ENCODE measurements at regions not wholly inside any gene's neighbourhood (a gene's known extent, or its start where the extent isn't known, plus 50 kb on each side); places are given as distances from the start of the nearest gene placed in this dataset.
A peak's percentile ranks its signal among the peaks of the same experiment; 100 is the strongest.
"Not testable (repeated sequence)": the region's sequence is repeated elsewhere in the genome, so short reads cannot be mapped to it uniquely, and the experiment has no call there.

DNA sequence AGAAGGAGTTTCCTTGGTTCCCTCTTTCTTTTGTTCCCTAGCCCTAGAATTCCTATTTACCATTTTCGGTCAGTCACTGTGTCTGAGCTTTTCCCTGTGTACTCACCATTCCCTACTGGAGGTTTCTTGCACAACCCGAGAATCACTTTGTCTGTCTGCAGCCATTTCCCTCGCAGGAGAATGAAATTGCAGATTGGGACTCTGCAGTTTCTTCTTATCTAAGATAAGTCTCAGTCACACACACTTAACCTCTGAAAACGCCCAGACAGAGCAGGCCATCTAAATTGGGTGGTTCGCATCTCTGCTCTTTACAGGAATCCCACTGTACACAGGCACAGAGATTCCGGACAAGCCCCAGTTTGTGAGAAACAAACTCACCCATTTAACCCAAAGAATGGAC, 58.6 kb upstream of the CNTNAP2 start:
- no peak for DNase-seq

DNA sequence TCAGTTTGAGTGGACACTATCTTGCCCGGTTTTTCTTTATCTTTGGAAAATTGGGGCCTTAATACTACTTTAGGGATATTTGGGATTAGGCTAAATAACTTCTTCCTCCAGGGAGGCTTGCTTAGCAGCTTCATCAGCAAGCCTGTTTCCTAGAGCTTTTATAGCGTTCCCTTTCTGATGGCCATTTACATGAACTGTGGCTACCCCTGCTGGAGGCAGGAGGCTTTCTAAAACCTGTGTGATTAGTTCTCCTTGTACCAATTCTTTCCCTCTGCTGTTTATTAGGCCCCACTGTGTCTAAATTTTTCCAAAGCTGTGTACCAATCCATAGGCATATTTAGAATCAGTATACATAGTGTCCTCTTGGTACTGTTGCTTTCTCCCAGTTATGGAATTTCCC, 61.7 kb upstream of the CNTNAP2 start:
- peak in 1 of 2 experiments; percentile 9 for DNase-seq

DNA sequence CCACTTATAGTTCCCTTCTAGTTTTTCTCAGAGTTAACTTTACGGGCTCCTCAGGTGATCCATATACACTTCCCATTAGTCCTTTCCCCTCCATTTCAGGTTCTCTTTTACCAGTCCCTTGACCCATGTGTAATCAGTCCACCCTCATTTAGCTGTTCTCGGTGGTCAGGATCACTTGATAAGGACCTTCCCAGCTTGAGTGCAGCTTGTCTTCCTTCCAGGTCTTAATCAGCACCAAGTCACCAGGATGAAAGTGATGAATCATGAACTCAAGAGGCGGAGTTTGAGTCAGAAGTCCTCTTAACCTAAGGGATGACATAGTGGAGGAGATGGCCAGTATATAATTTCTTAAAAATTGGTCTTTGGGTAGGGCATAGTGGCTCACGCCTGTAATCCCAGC, 63.1 kb upstream of the CNTNAP2 start:
- DNase-seq = no peak

DNA sequence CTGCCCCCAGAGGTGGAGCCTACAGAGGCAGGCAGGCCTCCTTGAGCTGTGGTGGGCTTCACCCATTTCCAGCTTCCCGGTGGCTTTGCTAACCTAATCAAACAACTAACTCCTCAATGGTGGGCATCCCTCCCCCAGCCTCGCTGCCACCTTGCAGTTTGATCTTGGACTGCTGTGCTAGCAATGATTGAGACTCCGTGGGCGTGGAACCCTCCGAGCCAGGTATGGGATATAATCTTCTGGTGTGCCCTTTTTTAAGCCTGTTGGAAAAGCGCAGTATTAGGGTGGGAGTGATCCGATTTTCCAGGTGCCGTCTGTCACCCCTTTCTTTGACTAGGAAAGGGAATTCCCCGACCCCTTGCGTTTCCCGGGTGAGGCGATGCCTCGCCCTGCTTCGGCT, 73.3 kb upstream of the CNTNAP2 start:
- DNase-seq = not testable (repeated sequence)

DNA sequence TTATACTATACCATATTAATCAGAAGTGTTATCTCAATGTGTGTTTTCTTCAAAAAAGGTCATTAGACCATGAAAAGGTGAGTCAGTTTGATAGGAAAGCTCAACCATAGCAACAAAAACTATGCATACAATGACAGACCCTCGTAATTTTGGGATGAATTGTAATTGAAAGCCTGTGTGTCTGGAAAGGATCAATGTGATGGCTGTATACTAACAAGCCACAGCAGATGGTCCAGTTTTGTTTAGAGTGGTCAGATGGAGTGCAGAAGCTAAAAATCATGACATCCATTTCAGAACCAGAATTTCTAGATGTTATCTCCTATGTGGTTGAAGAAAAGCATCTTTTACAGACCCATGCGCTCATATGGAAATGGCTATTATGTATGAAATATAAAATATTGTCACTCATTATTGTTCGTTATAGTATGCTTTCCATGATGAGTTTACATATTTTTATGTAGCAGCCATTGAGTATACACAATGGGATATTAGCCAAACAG, 88.3 kb upstream of the CNTNAP2 start:
- peak; percentile 18 to 59 for DNase-seq

DNA sequence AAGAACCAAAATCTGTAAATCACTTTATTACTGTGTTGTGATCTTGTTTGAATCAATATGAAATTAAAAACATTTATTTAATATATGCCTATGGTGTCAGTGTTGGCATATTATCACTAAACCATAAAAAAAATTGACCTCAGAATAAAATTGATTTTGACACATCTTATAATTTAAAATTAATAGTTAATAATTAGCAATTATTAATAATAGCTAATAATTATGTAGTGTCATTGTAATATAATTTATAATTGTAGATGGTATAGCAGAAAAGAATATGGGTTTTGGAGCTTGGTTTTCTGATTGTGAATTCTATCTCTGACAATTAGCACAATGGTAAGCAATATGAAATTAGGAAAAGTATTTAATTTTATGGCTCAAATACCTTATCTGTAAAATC, 89.4 kb upstream of the CNTNAP2 start:
- DNase-seq = no peak

DNA sequence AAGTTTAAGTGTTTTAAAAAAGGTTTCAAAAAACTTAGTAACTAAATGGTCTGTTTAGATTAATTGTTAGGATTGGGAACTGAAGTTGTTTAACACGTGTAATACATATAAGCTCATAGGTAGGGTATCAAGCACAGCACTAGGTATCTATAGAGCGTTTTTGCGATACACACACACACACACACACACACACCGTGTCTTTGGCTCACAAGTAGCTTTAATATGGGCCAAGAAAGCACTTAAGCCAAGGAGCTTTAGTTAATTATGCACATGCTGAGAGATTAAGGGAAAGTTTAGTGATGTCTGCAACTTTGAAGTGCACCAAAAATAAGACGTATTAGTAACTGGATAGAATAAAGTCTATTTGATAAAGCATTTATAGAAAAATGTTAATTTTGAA, 93.8 kb upstream of the CNTNAP2 start:
- DNase-seq = no peak

DNA sequence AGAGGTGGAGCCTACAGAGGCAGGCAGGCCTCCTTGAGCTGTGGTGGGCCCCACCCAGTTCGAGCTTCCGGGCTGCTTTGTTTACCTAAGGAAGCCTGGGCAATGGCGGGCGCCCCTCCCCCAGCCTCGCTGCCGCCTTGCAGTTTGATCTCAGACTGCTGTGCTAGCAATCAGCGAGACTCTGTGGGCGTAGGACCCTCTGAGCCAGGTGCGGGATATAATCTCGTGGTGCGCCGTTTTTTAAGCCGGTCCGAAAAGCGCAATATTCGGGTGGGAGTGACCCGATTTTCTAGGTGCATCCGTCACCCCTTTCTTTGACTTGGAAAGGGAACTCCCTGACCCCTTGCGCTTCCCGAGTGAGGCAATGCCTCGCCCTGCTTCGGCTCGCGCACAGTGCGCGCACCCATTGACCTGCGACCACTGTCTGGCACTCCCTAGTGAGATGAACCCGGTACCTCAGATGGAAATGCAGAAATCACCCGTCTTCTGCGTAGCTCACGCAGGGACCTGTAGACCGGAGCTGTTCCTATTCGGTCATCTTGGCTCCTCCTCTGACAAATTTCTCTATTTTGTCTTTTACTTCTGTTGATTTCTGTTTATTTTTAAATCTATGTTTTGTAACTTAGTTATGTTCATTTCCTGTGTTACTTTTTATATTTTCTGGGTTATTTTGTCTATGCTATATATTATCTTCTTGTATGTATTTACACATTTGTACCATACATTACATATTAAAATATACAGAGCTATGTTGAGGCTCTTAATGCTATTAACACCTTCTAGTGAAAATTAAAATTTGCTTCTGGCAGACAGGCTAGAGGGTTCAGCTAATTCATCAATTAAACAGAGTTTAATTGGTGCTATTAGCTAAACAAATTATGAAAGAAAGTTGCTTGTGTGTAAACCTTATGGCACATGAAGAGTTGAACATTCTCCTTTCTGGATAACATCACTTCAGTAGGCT, 97.3 kb upstream of the CNTNAP2 start:
- not testable (repeated sequence) for DNase-seq

DNA sequence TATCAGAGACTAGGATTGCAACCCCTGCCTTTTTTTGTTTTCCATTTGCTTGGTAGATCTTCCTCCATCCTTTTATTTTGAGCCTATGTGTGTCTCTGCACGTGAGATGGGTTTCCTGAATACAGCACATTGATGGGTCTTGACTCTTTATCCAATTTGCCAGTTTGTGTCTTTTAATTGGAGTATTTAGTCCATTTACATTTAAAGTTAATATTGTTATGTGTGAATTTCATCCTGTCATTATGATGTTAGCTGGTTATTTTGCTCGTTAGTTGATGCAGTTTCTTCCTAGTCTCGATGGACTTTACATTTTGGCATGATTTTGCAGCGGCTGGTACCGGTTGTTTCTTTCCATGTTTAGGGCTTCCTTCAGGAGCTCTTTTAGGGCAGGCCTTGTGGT, 99.2 kb upstream of the CNTNAP2 start:
- DNase-seq = not testable (repeated sequence)

DNA sequence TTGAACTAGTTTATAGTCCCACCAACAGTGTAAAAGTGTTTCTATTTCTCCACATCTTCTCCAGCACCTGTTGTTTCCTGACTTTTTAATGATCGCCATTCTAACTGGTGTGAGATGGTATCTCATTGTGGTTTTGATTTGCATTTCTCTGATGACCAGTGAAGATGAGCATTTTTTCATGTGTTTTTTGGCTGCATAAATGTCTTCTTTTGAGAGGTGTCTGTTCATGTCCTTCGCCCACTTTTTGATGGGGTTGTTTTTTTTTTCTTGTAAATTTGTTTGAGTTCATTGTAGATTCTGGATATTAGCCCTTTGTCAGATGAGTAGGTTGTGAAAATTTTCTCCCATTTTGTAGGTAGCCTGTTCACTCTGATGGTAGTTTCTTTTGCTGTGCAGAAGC, 102.4 kb upstream of the CNTNAP2 start:
- not testable (repeated sequence) for DNase-seq

DNA sequence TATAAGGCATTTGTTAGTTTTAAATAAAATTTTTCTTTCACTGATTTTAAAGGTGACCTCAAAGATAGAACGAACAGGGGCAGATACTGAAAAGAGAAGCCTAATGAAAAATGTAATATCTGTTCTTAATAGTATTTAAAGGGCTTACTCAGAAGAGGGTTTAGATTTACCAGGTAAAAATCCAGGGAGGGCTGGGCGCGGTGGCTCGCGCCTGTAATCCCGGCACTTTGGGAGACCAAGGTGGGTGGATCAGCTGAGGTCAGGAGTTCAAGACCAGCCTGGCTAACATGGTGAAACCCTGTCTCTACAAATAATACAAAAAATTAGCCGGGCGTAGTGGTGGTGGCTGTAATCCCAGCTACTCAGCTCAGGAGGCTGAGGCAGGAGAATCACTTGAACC, 108.3 kb upstream of the CNTNAP2 start:
- DNase-seq = no peak

DNA sequence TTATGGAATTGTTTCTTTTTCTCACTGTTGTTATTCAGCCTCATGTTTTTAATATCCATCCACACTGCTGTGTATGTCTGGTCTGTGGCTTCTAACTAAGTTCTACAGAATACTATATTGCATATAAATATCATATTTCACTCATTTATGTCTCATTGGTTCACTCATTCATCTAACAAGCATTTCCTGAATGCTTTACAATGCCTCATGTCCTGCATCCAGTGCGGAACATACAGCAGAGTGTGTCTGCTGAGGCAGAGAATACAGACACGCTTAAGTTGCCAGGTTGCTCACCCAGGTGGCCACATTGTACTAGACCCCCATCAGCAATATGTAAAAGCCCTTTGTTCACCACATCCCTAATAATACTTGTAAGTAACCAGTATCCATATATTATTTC, 111.8 kb upstream of the CNTNAP2 start:
- DNase-seq = no peak

DNA sequence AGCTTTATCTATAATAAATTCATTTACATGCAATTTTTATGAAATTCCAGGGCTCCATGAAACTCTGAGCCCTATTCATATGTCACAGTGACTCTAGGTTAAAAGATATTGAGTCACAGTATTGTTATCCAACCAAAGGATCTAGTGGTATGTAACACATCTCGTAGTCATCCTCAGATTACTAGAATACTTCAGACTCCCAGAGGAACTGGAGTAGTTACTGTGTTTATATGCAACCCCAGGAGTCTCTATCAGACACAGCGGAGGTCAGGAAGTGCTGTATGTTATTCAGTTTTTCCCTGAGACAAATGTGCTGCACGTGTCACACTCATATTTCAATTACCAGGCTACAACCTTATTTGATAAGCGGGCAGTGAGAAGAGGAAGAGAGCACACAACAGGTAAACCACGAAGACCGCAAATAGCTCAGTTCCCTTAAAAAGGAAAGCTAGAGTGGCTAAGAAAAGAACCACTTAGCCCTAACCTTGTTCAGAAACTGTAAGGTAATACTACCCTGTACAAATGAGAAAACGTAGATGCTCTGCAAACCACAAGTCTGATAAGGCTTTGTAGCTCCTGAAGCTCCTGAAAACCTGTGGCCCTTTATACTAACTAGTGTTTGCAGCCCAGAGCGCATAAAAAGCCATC, 114.0 kb upstream of the CNTNAP2 start:
- DNase-seq = no peak

DNA sequence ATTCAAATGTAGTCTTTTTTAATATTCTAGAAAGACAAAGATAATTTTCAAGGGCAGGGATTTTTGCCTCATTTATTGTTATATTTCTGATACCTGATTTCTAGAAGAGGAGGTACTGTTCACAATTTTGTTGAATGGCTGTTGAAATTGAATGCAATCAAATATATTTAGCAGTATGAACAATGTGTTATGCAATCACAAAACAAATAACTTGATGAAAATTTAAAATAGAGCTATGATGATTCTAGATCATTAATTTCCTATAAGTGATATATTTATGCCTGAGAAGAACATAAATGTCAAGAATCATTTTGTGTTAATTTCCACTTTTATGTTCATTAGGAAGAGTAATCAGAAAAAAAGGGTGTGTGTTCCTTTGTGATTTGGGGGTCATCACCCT, 114.6 kb upstream of the CNTNAP2 start:
- no peak for DNase-seq

DNA sequence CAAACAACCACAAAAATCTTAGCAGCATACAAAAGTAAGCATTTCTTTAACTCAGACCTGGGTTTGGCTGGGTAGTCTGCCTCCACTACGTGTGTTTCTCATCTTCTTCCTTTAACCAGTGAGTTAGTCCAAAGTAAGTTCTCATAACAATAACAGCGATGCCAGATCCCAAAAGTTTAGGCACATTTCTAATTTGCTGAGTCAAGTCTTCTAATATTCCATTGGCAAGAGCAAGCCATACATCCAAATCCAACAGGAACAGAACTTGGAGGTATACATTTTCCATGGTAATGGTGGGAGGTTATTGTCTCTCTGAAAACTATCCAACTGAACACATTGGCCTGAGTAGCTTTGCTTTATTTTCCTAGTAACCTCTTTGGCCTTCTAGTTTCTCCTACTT, 115.7 kb upstream of the CNTNAP2 start:
- no peak for DNase-seq

DNA sequence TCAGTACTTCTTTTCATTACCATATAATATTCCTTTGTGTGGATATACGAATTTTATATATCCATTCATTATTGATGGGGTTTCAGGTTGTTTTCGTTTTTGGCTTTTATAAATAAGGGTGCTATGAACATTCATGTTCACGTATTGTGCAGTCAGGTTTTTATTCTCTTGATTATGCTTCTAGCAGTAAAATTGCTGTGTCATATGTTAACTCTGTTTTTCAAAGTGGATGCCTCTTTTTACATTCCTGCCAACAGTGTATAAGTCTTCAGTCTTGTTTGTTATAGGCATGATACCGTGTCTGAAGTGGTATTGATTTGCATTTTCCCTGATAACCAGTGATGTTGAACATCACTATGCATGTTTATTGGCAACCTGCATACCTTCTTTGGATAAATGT, 127.1 kb upstream of the CNTNAP2 start:
- DNase-seq = no peak

DNA sequence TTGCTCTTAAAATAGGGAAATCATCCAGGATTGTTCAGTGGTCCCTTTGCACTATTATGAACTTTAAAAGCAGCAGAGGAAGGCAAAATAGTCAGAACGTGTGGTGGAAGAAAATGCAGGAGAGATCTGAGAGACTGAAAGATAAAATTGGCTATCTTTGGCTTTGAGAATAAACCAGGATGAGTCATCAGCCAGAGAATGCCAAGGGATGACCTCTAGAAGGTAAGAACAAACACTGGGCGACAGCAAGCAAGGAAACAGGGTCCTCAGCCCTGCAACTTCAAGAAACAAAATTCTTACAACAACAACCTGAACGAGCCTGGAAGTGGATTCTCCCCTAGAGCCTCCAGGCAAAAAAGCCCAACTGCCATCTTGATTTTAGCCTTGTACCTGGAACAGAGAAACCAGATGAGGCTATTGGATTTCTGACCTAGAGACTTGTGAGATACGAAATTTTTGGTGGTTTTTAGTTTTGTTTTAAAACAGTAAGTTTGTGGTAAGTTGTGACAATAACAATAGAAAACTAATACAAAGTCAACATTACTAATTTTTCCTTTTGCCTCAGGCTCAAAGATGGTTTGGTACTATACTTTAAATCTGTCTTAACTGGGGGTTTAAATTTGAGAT, 130.2 kb upstream of the CNTNAP2 start:
- no peak for DNase-seq

DNA sequence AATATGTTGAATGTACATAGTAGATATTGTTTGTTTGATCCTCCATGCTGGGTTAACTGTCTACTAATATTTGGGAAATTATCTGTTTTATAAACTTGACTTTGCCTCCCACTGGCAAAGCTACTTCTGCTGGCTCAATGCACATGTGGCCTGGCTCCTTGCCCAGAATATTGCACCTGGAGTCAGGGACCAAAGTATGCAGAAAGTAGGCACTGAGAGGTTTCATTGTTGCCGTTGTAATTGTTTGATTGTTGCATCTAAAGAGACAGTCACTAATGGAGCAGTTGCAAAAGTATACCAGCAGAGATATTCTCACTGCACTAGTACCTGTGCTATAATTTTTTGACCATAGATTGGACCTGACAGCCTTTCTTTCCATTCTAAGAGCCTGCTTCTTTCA, 137.8 kb upstream of the CNTNAP2 start:
- DNase-seq = peak; percentile 80 to 89

DNA sequence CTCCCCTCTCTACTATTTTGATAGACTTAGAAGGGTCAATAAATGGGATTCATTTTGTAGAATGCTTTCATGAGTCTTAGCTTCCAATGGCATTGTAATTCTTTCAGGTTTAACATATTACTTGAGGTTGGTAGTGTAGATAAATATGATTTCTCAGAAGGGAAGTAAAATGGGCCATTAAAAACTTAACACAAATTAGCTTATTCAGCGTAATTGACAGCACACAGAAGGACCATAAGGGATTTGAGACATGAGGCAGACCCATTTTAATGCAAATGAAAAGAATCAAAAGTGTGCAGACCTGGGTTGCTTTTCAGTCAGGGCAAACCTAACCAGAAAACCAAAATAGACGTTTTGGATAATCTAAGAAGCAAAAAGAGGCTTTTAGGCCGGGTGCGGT, 156.6 kb upstream of the CNTNAP2 start:
- DNase-seq = no peak

DNA sequence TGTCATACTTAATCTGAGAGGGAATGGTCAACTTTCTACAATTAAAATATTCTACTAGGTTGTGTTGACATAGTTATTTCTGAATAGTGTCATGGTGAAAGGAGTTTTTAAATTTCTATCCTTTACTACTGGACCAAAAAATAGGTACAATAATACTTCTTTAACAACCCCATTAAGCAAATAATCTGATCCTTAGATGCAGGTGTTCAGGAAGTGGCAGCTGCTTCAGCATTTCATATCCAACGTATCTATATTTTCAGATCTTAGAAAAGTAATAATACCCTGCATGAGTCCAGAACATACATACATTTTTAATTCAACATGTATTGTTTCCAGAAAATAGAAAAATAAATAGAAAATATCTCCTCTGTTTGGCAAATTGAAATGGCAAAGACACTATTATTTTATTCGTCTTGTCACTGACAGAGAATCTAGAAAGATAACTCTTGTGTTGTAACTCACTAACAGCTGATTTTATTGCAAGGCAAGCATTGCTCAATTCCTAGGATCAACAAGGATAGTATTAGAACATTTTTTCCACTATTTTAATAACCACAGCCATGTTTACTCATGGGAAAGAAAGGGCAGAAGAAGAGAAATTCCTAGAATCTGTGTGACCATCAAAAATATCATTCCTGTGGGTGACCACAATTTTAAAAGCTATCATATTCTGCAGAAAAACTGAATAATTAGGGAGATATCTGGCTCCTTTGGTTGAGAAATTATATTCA, 159.3 kb upstream of the CNTNAP2 start:
- DNase-seq = peak; percentile 46 to 53

DNA sequence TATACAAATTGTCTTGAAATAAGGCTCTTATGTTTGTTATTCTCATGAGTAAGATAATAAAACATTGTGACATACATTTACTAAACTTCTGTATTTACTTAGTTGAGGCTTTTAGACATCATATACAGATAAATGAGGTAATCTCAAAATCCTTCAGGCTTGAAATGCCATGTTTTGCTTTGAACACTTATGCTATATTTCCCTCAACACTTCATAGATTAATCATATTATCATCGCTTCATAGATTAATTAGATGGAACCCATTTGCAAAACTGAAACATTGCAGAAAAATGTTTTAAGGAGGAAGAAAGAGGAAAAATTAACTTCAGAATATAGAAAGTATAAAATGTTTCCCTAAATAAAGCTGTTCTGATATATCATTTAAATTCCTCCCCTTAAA, 165.0 kb upstream of the CNTNAP2 start:
- no peak for DNase-seq

DNA sequence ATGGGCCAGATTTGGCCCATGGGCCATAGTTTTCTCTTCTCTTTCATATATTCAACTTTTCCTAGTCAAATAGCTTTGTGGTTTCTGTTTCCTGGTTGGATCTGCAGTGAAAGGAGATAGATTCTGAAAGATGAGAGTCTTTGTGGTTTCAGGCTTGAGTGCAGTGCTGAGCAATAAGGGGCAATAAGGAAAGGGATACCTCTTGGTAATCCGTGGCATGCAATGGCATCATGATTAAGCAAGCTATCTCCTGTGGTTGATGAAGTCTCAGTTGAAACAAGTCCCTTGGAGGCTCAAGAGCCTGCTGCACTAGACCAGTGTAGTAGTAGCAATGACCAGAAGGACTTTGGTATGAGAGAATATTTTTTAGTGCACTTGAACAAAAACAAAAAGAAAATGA, 187.7 kb upstream of the CNTNAP2 start:
- no peak for DNase-seq

DNA sequence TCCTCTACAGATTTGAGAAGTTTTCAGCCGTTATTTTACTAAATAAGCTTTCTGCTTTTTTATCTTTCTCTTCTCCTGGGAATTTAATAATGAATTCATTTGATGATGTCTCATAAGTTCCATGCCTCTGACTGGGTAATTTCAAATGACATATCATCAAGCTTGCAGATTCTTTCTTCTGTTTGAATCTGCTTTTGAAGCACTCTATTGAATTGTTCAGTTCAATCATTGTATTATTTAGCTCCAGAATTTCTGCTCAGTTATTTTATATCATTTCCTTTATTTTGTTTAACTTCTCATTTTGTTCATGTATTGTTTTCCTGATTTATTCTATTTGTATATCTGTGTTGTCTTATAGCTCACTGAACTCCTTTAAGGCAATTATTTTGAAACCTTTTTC, 196.9 kb upstream of the CNTNAP2 start:
- no peak for DNase-seq
